Natural killer cell (primary cell): ENCODE measurements at regions not wholly inside any gene's neighbourhood (a gene's known extent, or its start where the extent isn't known, plus 50 kb on each side); places are given as distances from the start of the nearest gene placed in this dataset.

Experiments used
- ATAC-seq, 3 donors: fragments of 150-1000 bp in 2 of 3; fragments of 200-7000 bp in 1 of 3; cut with Tn5 transposase; 1 replicate in 1 of 3; 2 replicates in 2 of 3; pipeline ENCODE4 v1.10.0; 2021; ENCODE audit warnings: mild to moderate bottlenecking in 2 of 3, moderate library complexity in 2 of 3
- DNase-seq, 2 donors: peaks; one replicate each; pipeline versions ENCODE4 v3.0.0 to v3.0.0-alpha.2; 2013 to 2021; ENCODE audit warnings: mixed read lengths in 1 of 2
- H3K27ac ChIP-seq: one replicate; pipeline ENCODE4 v1.5.1; 2013; ENCODE audit warnings: mild to moderate bottlenecking, low read length
- H3K27me3 ChIP-seq: one replicate; pipeline ENCODE4 v1.6.1; 2013; ENCODE audit warnings: low read length; ENCODE audit not compliant: control insufficient read depth, insufficient read depth
- H3K36me3 ChIP-seq: one replicate; pipeline ENCODE4 v1.6.1; 2013; ENCODE audit warnings: low read length; ENCODE audit not compliant: control insufficient read depth, insufficient read depth
- H3K4me1 ChIP-seq: one replicate; pipeline ENCODE4 v1.6.1; 2013; ENCODE audit warnings: low read length; ENCODE audit not compliant: control insufficient read depth, insufficient read depth
- H3K4me3 ChIP-seq: one replicate; pipeline ENCODE4 v1.5.1; 2013; ENCODE audit warnings: low read length
- H3K9me3 ChIP-seq: one replicate; pipeline ENCODE4 v1.6.1; 2013; ENCODE audit warnings: low read length; ENCODE audit not compliant: control insufficient read depth, insufficient read depth
- H3K27ac Mint-ChIP-seq, 2 donors: one replicate each; pipeline ENCODE4 v1.8.0; 2022; ENCODE audit warnings: mild to moderate bottlenecking in 2 of 2, mixed read lengths in 2 of 2, moderate library complexity in 1 of 2
- H3K27me3 Mint-ChIP-seq, 2 donors: one replicate each; pipeline ENCODE4 v1.8.0; 2022; ENCODE audit warnings: low read depth in 2 of 2, mixed read lengths in 2 of 2
- H3K36me3 Mint-ChIP-seq: one replicate; pipeline ENCODE4 v1.8.0; 2022; ENCODE audit warnings: mixed read lengths
- H3K4me1 Mint-ChIP-seq, 2 donors: one replicate each; pipeline ENCODE4 v1.8.0; 2022; ENCODE audit warnings: mixed read lengths in 2 of 2
- H3K4me3 Mint-ChIP-seq: one replicate; pipeline ENCODE4 v1.8.0; 2022; ENCODE audit warnings: mild to moderate bottlenecking, moderate library complexity, mixed read lengths
- H3K9me3 Mint-ChIP-seq, 2 donors: one replicate each; pipeline ENCODE4 v1.8.0; 2022; ENCODE audit warnings: mixed read lengths in 2 of 2
- CTCF ChIP-seq: fragments of 200-600 bp; IDR thresholded peaks from one replicate; pipeline ENCODE4 v1.8.0; 2022; ENCODE audit warnings: antibody characterized with exemption
- WGBS: methylation state at CpG from one replicate; pipeline ENCODE4 v1.1.7; 2013; ENCODE audit warnings: missing lambda C conversion rate; ENCODE audit not compliant: insufficient coverage; 5-methylcytosine and 5-hydroxymethylcytosine counted together
- intact Hi-C: fragments of 100-400 bp; cut with micrococcal nuclease; formaldehyde crosslinking; loops from one replicate; pipeline ENCODE4 v1.14.2; 2022

DNA sequence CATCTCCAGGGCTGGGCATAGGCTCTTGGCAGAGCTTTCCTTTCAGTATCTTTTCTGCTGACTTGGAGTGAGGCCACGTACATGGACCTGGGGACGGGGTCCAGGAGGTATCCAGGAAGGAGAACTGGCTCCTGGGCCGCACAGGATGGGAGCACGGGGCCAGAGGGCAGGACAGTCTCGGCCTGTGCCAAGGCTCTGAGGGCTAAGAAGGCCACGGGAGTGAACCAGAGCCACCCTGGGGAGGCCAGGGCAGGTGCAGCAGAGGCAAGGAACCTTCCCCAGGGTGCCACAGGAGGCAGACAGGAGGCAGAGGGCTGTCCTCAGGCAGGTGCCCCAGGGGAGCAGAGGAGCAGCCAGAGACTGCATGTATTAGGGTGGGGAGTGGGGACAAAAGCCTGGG lies 50.3 kb downstream of the PLXNA1 start:
- Mint-ChIP-seq H3K4me3 (no peak overlapping the region), H3K4me1 (no peaks in the 10 kb centered on the region), H3K27me3 (no peaks in the 10 kb centered on the region), H3K27ac (no peak overlapping the region), H3K36me3 (no peaks in the 10 kb centered on the region), H3K9me3 (no peaks in the 10 kb centered on the region)
- H3K4me3 ChIP-seq, result no peak overlapping the region
- no peaks in the 10 kb centered on the region for H3K27me3 ChIP-seq
- no peaks in the 10 kb centered on the region for H3K4me1 ChIP-seq
- H3K36me3 ChIP-seq, result no peaks in the 10 kb centered on the region
- intact Hi-C loops, result no loop called here
- DNase-seq (no peak), ATAC-seq (no peak)
- no peaks in the 10 kb centered on the region for H3K9me3 ChIP-seq
- H3K27ac ChIP-seq, result no peak overlapping the region
- no peak for TF ChIP-seq CTCF
- WGBS, result 89% methylated on average over 6 of the region's 6 CpGs

DNA sequence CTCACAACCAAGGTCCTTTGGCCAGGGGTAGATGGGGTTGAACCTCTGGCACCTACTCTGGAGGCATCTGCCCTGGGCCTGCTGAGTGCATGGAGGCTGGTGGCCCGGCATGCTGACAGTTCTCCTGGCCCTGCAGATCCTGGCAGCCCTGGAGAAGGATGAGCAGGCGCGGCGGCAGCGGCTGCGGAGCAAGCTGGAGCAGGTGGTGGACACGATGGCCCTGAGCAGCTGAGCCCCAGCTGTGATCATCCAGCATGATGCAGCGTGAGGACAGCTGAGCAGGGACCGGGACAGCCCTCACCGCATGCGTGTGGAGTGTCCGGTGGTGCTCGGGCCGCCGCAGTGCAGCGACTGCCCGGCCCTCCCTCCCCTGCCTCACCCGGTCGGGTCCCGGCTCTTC lies 50.9 kb downstream of the PLXNA1 start:
- Mint-ChIP-seq H3K27ac (no peak overlapping the region), H3K4me3 (no peak overlapping the region), H3K9me3 (no peaks in the 10 kb centered on the region), H3K4me1 (no peaks in the 10 kb centered on the region), H3K27me3 (no peaks in the 10 kb centered on the region), H3K36me3 (no peaks in the 10 kb centered on the region)
- Histone ChIP-seq H3K4me3 (no peak overlapping the region), H3K9me3 (no peaks in the 10 kb centered on the region), H3K36me3 (no peaks in the 10 kb centered on the region), H3K27me3 (no peaks in the 10 kb centered on the region), H3K27ac (no peak overlapping the region), H3K4me1 (no peaks in the 10 kb centered on the region)
- no peak for TF ChIP-seq CTCF
- 90% methylated on average over 20 of the region's 20 CpGs for whole genome bisulfite sequencing
- intact Hi-C loops, result no loop called here
- no peak for ATAC-seq
- DNase-seq, result no peak

DNA sequence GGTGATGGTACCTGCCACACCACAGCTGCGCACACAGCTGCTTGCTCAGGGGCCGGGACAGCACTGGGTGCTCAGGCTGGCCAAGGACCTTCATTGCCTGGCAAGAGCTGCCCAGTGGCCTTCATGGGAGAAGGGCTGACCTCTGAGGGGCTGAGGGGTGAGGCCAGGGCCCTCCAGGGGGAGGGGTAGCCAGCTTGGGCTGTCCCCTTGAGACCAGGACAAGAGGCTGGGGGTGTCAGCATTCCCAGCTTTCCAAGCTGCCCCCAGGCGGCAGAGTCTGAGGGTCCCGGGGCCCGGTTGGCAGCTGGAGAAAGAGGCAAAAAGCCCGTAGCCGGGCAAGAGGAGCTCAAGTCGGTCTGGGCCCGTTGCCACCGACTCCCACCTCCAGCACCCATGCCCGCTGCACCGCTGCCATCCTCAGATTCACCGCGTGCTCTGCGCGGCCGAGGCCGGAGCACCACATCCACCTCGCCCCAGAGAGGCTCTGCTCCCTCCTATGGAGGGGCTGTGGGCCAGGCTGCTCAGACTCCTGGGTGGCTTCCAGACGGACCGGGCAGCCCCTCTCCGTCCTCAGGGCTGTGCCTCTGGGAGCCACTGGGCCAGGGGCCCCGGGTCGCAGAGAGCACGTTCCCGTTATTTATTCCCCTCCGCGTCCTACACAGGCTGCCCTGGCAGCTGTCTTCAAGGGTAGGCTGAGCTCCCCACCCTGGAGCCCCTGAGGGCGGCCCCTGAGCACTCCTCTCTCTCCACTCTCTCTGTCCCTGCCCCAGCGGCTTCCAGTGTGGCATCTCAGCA lies 51.5 kb downstream of the PLXNA1 start:
- intact Hi-C loops, result no loop called here
- H3K36me3 ChIP-seq, result no peaks in the 10 kb centered on the region
- WGBS, result 95% methylated on average over 30 of the region's 30 CpGs

More for the DNA sequence above, 51.5 kb downstream of the PLXNA1 start:
- H3K4me3 ChIP-seq, result no peak overlapping the region
- H3K4me1 ChIP-seq, result no peaks in the 10 kb centered on the region
- ATAC-seq, result no peak
- no peaks in the 10 kb centered on the region for H3K27me3 ChIP-seq
- H3K9me3 ChIP-seq, result no peaks in the 10 kb centered on the region
- H3K27me3 Mint-ChIP-seq, result no peaks in the 10 kb centered on the region
- DNase-seq, result no peak
- TF ChIP-seq CTCF, result no peak
- H3K9me3 Mint-ChIP-seq, result no peaks in the 10 kb centered on the region
- H3K4me1 Mint-ChIP-seq, result no peaks in the 10 kb centered on the region
- no peak overlapping the region for H3K27ac ChIP-seq
- no peak overlapping the region for H3K27ac Mint-ChIP-seq
- no peaks in the 10 kb centered on the region for H3K36me3 Mint-ChIP-seq
- no peak overlapping the region for H3K4me3 Mint-ChIP-seq
